ENCODE measurements at regions not wholly inside any gene's neighbourhood (a gene's known extent, or its start where the extent isn't known, plus 50 kb on each side); places are given as distances from the start of the nearest gene placed in this dataset.

- no peak for DNase-seq
These were observed 477.5 kb upstream of the DAB1 start for GRCh38 chr1:57901208-57901919.

GRCh38 chr1:57898531-57898930, 474.7 kb upstream of the DAB1 start:
- no peak for DNase-seq

- no peak for DNase-seq
These were observed 473.7 kb upstream of the DAB1 start for GRCh38 chr1:57897581-57897980.

- no peak for DNase-seq
These were observed 470.5 kb upstream of the DAB1 start for GRCh38 chr1:57894315-57894714.

- DNase-seq: no peak
These were observed 465.9 kb upstream of the DAB1 start for GRCh38 chr1:57889676-57890320.

GRCh38 chr1:57887964-57888491, 464.2 kb upstream of the DAB1 start:
- DNase-seq: no peak

GRCh38 chr1:57886376-57886775, 462.5 kb upstream of the DAB1 start:
- DNase-seq: no peak

- no peak for DNase-seq
These were observed 459.8 kb upstream of the DAB1 start for GRCh38 chr1:57883642-57883995.

- DNase-seq: no peak
These were observed 459.2 kb upstream of the DAB1 start for GRCh38 chr1:57882934-57883641.

- no peak for DNase-seq
These were observed 458.2 kb upstream of the DAB1 start for GRCh38 chr1:57882072-57882471.

GRCh38 chr1:57881639-57882038, 457.8 kb upstream of the DAB1 start:
- no peak for DNase-seq

- no peak for DNase-seq
These were observed 455.8 kb upstream of the DAB1 start for GRCh38 chr1:57879700-57880099.

GRCh38 chr1:57874418-57874877, 450.6 kb upstream of the DAB1 start:
- no peak for DNase-seq

- DNase-seq: no peak
These were observed 449.1 kb upstream of the DAB1 start for GRCh38 chr1:57872913-57873312.

- no peak for DNase-seq
These were observed 445.0 kb upstream of the DAB1 start for GRCh38 chr1:57868908-57869307.

GRCh38 chr1:57868239-57868638, 444.4 kb upstream of the DAB1 start:
- no peak for DNase-seq

GRCh38 chr1:57866998-57867397, 443.1 kb upstream of the DAB1 start:
- no peak for DNase-seq

- no peak for DNase-seq
These were observed 437.2 kb upstream of the DAB1 start for GRCh38 chr1:57860931-57861565.

GRCh38 chr1:57860325-57860724, 436.5 kb upstream of the DAB1 start:
- no peak for DNase-seq

- no peak for DNase-seq
These were observed 434.9 kb upstream of the DAB1 start for GRCh38 chr1:57858740-57859139.

GRCh38 chr1:57857809-57858208, 433.9 kb upstream of the DAB1 start:
- no peak for DNase-seq

GRCh38 chr1:57854436-57854835, 430.6 kb upstream of the DAB1 start:
- no peak for DNase-seq

GRCh38 chr1:57850176-57850940, 426.5 kb upstream of the DAB1 start:
- no peak for DNase-seq

Data from HCEC 1CT (cell line).